ENCODE measurements at regions not wholly inside any gene's neighbourhood (a gene's known extent, or its start where the extent isn't known, plus 50 kb on each side); places are given as distances from the start of the nearest gene placed in this dataset.

- no peak for DNase-seq (ENCODE audit: low read depth, low spot score)
- in situ Hi-C loops (cut with HindIII; ENCODE audit: low pct_unique_long_range_greater_than_20kb, low sequenced_read_pairs), result no loop called here
Observed at GRCh38 chr22:48477031-48477721, 1350.5 kb downstream of the BRD1 start.

- in situ Hi-C loops (cut with HindIII; ENCODE audit: low pct_unique_long_range_greater_than_20kb, low sequenced_read_pairs), result no loop called here
Observed at GRCh38 chr22:48476577-48476976, 1351.1 kb downstream of the BRD1 start.

GRCh38 chr22:48475661-48476345, 1351.9 kb downstream of the BRD1 start:
- no peak for DNase-seq (ENCODE audit: low read depth, low spot score)

More at GRCh38 chr22:48476577-48476976, 1351.1 kb downstream of the BRD1 start:
- DNase-seq (ENCODE audit: low read depth, low spot score), result no peak

GRCh38 chr22:48474881-48475280, 1352.8 kb downstream of the BRD1 start:
- no peak for DNase-seq (ENCODE audit: low read depth, low spot score)
- in situ Hi-C loops (cut with HindIII; ENCODE audit: low pct_unique_long_range_greater_than_20kb, low sequenced_read_pairs), result no loop called here

More at GRCh38 chr22:48475661-48476345, 1351.9 kb downstream of the BRD1 start:
- in situ Hi-C loops (cut with HindIII; ENCODE audit: low pct_unique_long_range_greater_than_20kb, low sequenced_read_pairs), result no loop called here

- in situ Hi-C loops (cut with HindIII; ENCODE audit: low pct_unique_long_range_greater_than_20kb, low sequenced_read_pairs), result no loop called here
- no peak for DNase-seq (ENCODE audit: low read depth, low spot score)
Observed at GRCh38 chr22:48473202-48473601, 1354.5 kb downstream of the BRD1 start.

GRCh38 chr22:48464246-48464645, 1363.4 kb downstream of the BRD1 start:
- in situ Hi-C loops (cut with HindIII; ENCODE audit: low pct_unique_long_range_greater_than_20kb, low sequenced_read_pairs), result no loop called here
- no peak for DNase-seq (ENCODE audit: low read depth, low spot score)

- no peak for DNase-seq (ENCODE audit: low read depth, low spot score)
- in situ Hi-C loops (cut with HindIII; ENCODE audit: low pct_unique_long_range_greater_than_20kb, low sequenced_read_pairs), result no loop called here
Observed at GRCh38 chr22:48459859-48460823, 1367.5 kb downstream of the BRD1 start.

- in situ Hi-C loops (cut with HindIII; ENCODE audit: low pct_unique_long_range_greater_than_20kb, low sequenced_read_pairs), result no loop called here
- no peak for DNase-seq (ENCODE audit: low read depth, low spot score)
Observed at GRCh38 chr22:48459259-48459658, 1368.4 kb downstream of the BRD1 start.

GRCh38 chr22:48456449-48456848, 1371.2 kb downstream of the BRD1 start:
- DNase-seq (ENCODE audit: low read depth, low spot score), result no peak
- in situ Hi-C loops (cut with HindIII; ENCODE audit: low pct_unique_long_range_greater_than_20kb, low sequenced_read_pairs), result no loop called here

GRCh38 chr22:48453751-48454485, 1373.8 kb downstream of the BRD1 start:
- in situ Hi-C loops (cut with HindIII; ENCODE audit: low pct_unique_long_range_greater_than_20kb, low sequenced_read_pairs), result no loop called here
- no peak for DNase-seq (ENCODE audit: low read depth, low spot score)

- no peak for DNase-seq (ENCODE audit: low read depth, low spot score)
- in situ Hi-C loops (cut with HindIII; ENCODE audit: low pct_unique_long_range_greater_than_20kb, low sequenced_read_pairs), result no loop called here
Observed at GRCh38 chr22:48453171-48453570, 1374.5 kb downstream of the BRD1 start.

- in situ Hi-C loops (cut with HindIII; ENCODE audit: low pct_unique_long_range_greater_than_20kb, low sequenced_read_pairs), result no loop called here
- DNase-seq (ENCODE audit: low read depth, low spot score), result no peak
Observed at GRCh38 chr22:48452766-48453165, 1374.9 kb downstream of the BRD1 start.

GRCh38 chr22:48451891-48452290, 1375.8 kb downstream of the BRD1 start:
- DNase-seq (ENCODE audit: low read depth, low spot score), result no peak
- in situ Hi-C loops (cut with HindIII; ENCODE audit: low pct_unique_long_range_greater_than_20kb, low sequenced_read_pairs), result no loop called here

- in situ Hi-C loops (cut with HindIII; ENCODE audit: low pct_unique_long_range_greater_than_20kb, low sequenced_read_pairs), result no loop called here
- DNase-seq (ENCODE audit: low read depth, low spot score), result no peak
Observed at GRCh38 chr22:48450188-48450825, 1377.4 kb downstream of the BRD1 start.

GRCh38 chr22:48449466-48450187, 1378.0 kb downstream of the BRD1 start:
- no peak for DNase-seq (ENCODE audit: low read depth, low spot score)

GRCh38 chr22:48448821-48449220, 1378.9 kb downstream of the BRD1 start:
- in situ Hi-C loops (cut with HindIII; ENCODE audit: low pct_unique_long_range_greater_than_20kb, low sequenced_read_pairs), result no loop called here
- DNase-seq (ENCODE audit: low read depth, low spot score), result no peak

More at GRCh38 chr22:48449466-48450187, 1378.0 kb downstream of the BRD1 start:
- in situ Hi-C loops (cut with HindIII; ENCODE audit: low pct_unique_long_range_greater_than_20kb, low sequenced_read_pairs), result no loop called here

All from SK-MEL-5 (cell line).